Kidney glomerular epithelial cell (primary cell): ENCODE measurements at regions not wholly inside any gene's neighbourhood (a gene's known extent, or its start where the extent isn't known, plus 50 kb on each side); places are given as distances from the start of the nearest gene placed in this dataset.
"Not testable (repeated sequence)": the region's sequence is repeated elsewhere in the genome, so short reads cannot be mapped to it uniquely, and the experiment has no call there.

Experiments used
- DNase-seq: peaks from one replicate; lab custom pipeline; 2025; lab: John Stamatoyannopoulos, UW

DNA sequence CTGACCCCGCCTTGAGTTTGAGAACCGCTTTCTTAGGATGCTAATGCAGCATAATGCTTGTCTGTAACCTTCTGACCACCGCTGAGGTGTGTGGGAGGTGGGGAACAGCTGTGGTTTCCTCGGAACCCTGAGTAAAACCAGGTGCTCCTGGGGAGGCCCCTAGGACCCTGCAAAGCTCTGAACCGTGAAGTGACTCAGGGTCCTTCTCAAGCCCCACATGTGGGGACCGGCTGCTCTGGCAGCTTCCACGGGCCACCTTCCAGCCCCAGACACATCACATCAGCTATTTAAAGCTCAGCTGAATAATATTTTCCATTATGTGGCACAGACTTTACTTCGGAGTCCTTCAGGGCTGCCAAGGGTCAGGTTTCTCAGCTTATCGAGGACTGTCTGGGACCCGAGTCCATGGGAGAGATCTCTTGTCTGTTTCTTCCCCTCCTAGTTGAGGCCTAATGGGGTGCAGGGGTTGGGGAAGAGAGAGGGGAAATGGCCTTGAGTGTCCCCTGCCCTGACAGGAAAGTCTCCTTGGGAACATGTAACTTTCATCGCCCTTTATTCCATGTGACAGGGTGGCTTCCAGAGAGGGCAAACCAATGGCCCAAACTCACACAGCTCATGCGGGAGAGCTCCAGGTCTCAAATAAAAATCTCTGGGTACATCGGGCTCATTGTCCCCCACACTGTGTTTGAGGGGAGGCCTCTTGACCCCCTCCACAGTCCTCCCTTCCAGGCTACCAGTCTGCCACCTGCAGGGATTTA lies 186.1 kb upstream of the SLC24A3 start:
- DNase-seq = no peak

DNA sequence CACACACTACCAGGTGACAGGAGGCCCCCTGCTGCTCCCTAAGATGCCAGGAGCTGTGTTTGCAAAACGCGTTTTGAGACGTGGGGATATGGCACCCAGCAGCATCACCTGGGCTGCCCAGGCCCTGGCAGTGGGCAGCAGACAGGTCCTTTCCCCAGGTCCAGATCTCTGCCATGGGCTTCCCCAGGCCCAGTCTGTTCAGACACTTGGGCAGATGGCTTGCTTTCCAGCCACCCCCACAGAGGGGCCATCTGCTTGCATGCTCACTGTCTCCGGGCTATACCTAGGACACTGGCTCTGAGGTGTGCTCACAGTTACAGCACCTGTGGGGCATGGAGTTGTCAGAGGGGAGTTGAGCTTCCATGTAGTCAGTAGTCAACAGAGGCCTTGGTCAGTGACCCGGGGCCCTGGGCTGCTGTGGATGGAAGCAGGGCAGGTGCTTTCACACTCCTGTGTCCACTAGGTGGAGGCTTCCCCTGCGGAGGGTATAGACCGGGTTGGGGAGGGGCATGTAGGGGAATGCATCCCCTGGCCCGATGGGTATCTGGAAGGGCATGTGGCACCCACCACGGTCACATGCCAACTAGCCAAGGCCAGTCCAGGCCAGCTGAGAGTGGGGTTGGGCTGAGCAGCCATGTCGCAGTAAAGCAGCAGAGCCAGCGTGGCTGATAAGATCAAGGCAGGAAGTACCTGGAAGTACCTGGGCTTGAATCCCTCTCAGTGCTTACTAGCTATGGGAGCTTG lies 185.4 kb upstream of the SLC24A3 start:
- no peak for DNase-seq

DNA sequence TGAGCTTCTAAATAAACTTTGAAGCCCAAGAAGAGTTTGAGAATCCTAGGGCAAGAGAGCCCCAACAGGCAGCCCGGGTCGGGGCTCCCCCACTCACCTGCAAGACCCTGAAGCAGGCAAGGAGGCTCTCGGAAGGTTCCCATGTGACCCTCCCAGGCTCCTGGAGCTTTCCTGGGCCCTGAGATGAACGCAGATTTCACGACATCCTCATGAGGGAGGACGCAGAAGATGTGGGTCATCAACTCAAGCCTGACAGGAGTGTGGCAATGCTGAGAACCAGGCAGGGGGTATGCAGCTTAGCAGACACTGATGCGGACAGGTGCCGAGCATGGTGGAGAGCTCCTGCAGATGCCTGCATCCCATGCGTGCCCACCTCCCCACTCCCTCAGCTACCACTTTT lies 184.5 kb upstream of the SLC24A3 start:
- no peak for DNase-seq

DNA sequence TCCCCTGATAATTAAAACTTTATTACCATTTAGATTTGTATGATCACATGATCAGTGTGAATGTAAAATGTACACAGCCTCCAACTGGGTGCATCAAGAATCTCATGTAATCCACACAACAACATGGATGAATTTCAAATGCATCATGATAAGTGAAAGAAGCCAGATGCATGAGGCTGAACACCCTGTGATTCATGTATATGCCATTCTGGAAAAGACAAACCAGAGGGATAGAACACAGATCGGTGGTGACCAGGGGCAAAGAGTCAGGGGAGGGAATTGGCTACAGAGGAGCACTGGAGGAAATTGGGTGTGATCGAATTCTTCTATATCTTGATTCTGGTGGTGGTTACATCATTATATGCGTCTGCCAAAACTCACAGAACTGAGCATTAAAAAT lies 170.7 kb upstream of the SLC24A3 start:
- no peak for DNase-seq

DNA sequence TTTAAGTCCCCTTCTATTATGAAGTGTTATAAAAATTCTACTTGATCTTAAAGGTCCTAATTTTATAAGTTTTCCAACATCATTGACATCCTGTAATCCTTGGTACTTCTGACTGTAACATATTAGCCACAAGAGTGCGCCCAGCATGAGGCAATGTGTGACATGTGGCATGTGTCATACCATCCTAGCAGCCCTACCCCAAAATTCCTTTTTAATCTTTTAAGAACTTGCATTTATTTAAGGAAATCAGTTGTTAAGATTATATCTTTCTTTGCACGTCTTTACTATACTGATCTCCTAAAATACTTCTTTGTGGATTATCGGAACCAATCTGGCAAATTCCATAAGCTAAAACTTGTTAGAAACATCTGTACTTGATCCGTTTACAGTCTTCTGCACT lies 167.1 kb upstream of the SLC24A3 start:
- no peak for DNase-seq

DNA sequence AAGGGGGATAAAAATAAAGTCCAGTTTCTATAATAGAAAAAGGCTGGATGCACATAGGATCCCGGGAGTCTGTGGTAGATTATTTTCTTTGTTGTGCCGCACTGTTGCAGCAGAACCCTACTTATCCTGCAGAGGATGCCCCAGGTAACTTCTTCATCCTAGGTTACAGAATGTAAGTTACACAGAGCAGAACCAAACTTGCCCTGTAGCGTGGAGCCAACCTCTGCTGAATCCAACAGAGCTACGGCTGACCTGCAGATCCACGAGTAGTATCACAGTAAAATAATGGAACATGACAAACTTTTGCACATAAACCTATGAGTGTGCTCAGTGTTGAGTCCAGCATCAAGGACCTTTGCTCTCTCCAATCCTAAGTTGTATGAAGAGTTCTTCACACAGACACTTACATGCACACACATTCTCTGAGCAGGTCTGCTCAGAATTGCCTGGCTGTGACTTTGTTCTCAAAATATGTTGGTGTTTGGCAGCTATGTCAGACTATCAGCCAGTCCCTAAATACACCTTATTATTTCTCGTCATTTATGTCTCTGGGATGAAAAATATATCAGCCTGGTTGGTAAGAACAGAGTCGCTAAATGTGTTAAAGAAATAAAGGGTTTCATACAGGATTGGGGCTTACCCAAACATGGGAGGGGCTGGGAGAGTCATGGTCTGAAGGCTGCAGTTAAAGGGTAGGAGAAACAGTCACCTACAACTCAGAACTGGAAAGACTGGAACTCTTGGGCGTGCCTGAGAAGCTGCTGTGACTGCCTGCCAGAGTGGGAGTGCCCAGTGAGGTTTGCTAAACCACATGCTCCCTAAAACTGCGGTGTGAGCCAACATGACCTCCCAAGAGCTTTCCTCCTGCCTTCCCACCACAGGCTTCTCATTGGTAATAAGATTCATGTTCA lies 165.1 kb upstream of the SLC24A3 start:
- DNase-seq = no peak

DNA sequence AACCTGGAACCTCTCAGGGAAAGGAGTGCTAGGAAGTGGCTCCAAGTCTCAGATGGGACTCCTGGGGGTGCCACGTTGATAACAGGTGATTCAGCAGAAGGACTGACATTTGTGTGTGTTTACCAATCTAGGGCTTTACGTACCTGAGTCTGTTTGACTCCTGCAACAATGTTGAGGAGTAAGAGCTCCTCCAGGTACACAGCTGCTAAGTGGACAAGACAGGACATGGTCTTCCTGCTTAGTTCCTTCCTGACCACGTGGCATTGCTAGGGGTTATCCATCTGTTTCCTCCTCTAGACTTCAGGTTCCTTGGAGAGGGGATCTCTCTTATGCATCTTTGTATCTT lies 164.5 kb upstream of the SLC24A3 start:
- no peak for DNase-seq

DNA sequence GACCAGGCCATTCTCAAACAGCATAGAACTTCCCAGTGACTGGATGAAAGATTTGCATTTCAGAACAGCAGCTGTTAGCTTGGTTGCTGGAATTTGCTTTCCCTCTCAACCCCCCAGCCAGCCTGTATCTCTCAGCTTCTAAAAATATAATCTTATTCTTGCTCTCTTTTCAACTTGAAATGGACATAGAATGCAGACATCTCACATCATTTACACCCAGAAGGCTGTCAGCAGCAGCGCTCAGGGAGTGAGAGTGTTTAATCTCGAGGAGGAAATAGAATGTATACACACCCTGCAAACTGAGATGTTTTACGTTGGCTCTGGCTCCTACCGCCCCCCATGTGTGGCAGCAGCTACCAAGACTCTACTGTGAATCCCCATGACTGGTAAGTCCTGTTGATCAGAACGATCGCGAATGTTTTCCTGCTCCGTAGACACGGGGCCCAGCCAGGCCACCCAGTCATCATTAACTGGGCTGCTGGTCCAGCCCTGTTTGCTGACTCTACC lies 163.4 kb upstream of the SLC24A3 start:
- no peak for DNase-seq

DNA sequence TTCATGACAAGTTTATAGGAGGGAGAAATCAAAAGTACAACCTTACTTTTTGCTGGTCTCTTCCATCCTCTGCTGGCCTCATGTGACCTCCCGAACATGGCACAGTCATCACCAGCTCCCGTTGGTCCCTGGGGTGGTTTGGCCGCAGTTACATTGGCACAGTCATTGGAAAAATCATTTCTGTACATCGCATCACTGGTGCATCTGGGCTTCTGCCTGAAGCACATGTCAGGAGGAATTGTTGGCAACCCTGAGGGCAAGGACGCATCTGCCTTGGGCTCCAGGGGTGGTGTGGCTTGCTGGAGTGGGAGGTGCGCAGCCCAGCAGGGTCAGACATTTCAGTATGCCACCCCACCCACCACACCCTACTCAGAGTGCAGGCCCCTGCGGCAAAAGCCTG lies 162.9 kb upstream of the SLC24A3 start:
- no peak for DNase-seq

DNA sequence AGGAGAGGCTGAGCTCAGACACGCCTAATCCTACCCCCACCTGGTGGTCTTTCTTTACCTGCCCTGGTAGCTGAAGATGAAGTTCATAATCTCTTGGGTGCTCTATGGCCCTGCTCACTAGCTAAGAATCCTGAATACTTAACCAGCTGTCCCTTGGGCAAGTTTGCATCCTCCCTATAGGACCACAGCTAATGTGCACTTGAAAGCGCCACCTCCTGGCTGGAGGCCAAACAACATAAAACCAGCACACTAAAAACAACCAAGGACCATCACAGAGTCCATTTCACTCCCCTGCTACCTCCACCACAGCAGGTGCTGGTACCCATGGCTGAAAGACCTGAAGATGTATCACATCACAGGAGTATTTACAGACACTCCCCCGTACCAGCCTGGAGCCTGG lies 155.5 kb upstream of the SLC24A3 start:
- DNase-seq = no peak

DNA sequence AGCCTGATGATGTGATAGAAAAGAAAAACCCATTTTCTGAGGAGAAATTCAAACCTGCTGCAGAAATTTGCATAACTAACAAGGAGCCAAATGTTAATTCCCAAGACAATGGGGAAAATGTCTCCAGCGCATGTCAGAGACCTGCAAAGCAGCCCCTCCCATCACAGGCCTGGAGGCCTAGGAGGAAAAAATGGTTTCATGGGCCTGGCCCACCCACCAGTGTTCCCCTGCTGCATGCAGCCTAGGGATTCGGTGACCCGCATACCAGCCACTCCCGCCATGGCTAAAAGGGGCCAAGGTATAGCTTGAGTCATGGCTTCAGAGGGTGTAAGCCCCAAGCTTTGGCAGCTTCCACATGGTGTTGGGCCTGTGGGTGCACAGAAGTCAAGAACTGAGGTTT lies 147.7 kb upstream of the SLC24A3 start:
- DNase-seq = not testable (repeated sequence)

DNA sequence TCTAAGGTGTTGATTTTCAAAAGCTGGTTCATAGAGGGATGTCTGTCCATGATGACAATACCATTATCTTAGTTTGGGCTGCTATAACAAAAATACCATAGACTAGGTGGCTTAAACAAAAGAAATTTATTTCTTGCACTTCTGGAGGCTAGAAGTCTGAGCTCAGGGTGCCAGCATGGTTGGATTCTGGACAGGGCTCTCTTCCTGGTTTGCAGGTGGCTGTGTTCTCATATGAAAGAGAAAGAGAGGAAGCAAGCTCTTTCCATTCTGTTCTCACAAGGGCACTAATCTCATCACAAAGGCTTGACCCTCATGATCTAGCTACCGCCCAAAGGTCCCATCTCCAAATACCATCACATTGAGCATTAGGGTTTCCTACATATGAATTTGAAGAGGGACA lies 144.5 kb upstream of the SLC24A3 start:
- DNase-seq = no peak

DNA sequence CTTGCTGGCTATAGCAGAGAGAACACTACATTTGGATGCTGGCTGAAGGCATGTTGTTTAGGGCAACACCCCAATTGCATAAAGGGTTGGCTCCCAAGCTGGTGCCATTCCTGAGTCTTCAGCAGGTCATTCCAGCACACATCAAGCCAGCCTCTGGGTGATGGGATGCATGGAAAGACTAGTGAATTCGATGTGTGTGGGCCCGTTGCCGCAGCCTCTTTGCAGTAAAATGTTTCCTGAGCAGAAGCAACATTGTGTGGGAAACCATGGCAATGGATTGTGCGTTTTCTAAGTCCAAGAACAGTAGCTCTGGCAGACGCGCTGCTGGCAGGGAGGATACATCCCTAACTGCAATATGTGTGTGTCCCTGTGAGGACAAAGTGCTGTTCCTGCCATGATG lies 142.4 kb upstream of the SLC24A3 start:
- no peak for DNase-seq

DNA sequence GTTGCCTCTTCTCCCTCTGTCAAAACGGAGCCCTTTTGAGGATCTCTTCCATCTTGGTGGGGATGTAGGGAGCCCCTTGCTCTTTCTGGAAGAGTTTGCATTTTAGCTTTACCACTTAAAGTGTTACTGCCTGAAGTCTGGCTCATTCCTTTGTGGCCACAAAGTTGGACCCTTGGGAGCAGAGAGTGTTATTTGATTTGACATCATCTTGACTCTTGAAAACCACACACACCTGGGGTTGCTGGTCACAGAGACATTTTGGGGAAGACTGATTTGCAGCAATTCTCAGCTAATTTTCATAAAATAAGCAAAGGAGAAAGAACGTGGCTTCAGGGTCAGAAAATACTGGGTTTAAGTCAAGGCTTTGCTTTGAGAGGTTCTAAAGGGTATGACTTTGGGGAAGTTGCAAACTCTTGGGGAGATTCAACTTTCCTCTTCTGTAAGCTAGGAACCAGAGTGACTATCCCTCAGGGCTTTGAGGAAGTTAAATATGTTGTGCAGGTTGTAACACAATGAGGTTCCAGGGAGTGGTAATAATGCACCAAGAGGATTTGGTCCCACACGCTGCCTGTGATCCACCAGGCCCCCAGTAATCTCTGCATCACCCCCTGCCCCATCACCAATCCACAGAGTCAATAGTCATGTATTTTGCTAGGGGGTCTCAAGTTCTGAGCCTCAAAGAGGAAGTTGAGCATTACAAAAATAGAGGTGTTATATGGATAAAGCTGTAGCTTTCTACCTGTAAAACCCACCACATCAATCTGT lies 141.6 kb upstream of the SLC24A3 start:
- DNase-seq = no peak

DNA sequence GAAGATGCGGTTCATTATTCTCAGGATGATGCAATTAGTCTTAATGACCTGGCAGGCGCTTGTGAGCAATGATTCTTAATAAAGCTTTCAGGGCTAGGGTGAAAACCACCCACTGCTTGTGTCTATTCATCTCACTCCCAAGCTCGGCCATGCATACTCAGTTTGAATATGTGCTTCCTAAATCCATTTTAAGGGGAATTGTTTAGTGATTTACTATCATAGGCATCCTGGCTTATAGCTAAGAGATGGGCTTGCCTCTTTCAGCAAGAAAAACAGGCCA lies 141.1 kb upstream of the SLC24A3 start:
- no peak for DNase-seq

DNA sequence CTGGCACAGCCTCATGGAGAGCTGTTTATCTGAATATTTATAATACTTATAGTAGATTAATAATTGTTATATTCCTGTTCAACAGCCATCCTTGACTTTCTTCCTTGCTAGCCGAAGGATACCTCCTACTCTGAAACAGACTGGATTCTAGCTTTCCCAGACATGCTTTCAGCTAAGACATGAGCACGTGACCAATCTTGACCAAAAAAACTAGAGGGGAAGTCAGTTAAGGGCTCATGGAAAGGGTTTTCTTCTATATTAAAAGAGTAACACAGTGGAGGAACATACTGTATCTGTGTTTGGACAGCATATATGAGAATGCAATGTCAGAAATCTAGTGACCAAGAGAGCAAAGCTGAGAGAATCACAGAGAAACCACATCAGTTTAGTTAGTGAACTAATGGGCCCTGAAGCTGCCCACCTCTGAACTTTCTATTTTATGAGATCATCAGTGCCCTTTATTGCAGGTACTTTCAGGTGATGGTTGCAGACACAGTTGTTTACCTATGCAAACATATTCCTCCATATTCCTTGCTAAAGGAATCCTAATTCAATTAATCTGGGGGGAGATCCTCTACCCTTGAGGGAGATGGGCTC lies 140.4 kb upstream of the SLC24A3 start:
- DNase-seq = no peak

DNA sequence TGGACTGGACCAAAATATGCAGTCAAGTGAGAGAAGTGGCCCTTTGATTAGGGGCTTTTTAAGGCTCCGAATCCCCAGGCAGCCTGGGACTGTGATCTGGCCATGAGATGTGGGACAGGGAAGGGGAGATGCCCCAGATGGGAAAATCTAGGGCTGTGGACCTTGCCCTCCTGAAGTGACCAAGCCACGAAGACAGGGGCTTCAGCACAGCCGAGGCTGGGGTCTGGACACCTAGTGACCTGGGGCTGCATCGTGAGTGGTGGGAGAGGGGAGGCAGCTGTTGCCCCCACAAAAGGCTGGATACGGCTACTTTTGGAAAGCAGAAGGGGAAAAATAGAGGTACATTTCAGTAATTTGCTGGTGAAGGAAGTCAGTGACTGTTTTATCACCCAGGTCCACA lies 139.5 kb upstream of the SLC24A3 start:
- no peak for DNase-seq

DNA sequence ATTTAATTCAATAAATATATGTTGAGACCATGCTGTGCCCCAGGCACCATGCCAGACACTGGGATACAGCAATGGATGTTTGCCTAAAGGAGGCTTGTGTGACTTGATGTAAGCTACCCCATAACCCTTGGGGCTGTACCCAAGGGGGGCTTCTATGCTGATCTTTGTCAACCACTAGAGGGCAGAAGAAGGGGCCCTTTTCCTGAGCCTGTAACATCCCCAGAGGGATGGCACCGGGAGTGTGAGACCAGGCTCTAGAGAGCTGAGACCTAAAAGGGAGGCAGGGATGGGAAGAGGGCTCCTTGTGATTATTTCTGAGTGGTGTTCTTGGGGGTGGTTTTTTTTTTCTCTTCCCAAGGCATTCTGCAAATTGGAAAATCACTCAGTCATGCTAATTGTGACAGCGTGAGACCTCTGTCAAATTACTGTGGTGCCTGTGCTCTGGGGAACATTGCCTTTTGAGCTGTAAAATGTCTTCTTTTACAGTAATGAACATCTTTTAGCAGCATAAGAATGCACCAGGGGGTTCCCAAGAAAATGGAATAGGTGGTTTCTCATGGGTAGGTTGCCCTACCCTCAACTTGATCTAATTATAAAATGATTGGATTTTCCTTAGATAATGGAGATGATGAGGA lies 138.7 kb upstream of the SLC24A3 start:
- no peak for DNase-seq

DNA sequence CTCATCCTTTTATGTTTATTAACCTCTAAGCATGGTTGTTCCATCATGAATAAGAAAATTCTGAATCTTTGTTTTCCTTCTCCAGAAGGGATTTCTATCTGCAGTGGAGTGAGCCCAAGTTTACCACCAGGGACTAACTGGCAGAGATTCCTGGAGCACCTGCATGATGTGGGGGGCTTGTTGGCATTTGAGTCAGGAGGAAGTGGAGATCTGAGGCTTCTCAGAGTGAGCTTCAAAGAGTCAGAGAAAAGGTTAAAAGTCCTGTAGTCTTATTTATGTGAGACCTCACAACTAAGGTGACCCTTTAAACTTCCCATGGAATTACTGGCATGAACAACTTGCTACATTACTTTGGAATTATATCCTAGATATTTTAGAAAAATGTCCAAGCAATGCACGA lies 138.1 kb upstream of the SLC24A3 start:
- DNase-seq = no peak

DNA sequence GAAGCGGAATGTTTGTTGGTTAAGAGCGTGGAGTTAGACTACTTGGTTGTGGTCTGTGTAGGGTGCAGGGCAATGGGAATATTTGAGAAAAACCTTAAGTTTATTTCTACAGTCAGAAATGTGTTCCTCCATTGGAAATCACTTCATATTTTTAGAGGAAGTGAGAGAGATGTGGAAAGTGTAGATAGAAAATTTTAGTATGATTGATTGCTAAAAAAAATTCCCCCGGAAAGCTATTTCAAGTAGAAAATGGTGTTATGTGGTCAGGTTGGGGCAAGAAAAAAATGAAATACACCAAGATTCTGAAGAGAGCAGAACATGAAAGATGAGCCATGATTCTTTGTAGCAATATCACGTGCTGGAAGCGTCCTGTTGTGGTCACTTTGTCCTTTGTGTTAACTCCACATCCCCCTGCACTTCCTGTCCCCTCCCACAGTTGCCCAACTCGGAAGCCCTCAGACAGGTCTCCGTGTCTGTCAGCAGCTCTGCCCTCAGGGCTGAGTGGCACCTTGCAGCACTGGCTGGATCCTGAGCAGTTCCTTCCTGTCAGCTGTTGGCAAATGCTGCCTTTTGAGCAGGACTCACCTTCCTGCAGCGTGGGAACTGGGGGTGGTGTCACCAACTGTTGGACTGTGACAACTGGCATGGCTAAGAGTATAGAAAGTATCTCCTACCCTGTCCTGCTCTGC lies 137.5 kb upstream of the SLC24A3 start:
- DNase-seq = no peak
